ENCODE measurements at regions not wholly inside any gene's neighbourhood (a gene's known extent, or its start where the extent isn't known, plus 50 kb on each side); places are given as distances from the start of the nearest gene placed in this dataset.
A peak's percentile ranks its signal among the peaks of the same experiment; 100 is the strongest.

DNA sequence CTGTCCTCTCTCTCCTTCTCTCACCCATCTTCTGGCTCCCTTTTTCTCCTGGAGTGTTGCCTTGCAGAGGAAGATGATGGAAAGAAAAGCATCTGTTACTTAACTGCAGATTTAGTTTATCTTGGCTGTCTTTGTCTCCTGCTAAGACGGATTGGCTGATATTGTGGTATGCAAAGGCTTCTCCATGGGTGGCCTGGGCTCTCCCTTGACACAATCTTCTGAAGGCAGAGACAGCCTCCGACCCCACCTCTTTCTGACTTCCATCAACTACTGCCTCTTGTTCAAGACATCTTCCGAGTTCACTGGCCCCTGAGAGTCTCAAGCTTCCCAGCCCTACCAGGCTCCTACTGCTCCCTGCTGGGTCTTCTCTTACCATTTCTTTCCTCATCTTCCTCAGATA, 403.7 kb downstream of the LRRC70 start:
- no peak for DNase-seq (ENCODE audit: low spot score)

- DNase-seq (ENCODE audit: low spot score) = no peak
Measured at GRCh38 chr5:62980884-62981283, 402.3 kb downstream of the LRRC70 start.

DNA sequence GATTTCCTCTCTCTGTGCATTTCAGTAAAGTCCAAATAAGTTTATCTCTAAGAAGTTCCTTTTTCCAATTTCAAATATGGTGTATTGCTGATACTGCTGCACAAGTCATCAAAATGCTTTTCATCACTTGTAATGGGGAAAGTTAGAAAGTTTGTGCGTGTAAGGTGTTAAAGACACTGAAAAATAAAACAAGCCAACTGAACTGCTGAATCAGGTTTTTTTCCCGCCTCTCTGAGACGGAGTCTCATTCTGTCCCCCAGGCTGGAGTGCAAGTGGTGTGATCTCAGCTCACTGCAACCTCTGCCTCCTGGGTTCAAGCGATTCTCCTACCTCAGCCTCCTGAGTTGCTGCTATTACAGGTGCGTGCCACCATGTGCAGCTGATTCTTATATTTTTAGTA, 400.9 kb downstream of the LRRC70 start:
- DNase-seq (ENCODE audit: low spot score) = no peak

- DNase-seq (ENCODE audit: low spot score) = no peak
Measured at GRCh38 chr5:62977661-62978060, 399.0 kb downstream of the LRRC70 start.

DNA sequence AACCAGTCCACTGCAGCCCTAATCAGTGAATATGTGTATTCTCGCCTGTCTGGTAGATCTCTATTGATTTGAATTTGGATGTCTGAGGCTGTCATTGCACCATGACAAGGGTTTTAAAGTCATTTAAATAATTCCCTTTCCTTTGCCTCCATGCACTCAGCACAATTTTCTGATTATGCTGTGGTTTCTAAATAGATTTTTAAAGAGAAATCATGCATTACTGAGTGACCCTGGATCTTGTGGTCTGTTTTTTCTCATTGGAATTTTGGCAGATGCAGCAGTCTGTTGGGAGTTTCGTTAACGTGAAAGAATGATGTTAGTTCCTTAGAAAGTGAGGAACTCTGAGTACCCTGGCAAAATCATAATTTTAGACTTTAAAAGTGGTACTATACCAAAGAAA, 396.0 kb downstream of the LRRC70 start:
- no peak for DNase-seq (ENCODE audit: low spot score)

DNA sequence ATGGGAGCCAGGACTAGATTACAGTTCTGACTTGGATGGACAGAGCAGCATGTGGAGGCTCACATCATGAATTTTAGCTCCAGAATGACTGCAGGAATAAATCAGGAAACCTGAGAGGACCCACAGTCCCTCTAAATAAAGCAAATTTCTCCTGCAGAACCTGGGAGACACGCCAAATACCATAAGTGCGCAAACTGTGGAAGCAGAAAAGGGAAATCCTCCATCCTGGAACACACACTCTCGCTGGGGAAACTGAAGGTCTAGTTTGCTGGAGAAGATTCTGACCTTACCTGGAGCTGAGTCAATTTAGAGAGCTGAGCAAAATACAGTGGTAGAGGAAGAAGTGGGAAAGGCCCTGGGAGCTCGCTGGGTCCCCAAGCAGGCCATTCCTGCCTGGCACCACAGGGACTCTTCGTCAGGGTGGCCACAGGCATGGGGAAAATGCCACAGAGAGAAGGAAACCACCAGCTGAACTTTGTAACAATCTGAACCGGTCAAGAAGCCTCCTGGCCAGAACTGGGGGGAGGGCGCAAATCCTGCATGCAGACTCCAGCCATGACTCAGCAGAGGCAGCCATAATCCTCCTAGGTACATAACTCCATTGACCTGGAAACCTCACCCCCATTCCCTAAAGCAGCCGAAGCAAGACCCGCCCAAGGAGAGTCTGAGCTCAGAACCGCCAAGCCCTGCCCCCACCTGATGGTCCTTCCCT, 390.9 kb downstream of the LRRC70 start:
- DNase-seq (ENCODE audit: low spot score) = no peak

DNA sequence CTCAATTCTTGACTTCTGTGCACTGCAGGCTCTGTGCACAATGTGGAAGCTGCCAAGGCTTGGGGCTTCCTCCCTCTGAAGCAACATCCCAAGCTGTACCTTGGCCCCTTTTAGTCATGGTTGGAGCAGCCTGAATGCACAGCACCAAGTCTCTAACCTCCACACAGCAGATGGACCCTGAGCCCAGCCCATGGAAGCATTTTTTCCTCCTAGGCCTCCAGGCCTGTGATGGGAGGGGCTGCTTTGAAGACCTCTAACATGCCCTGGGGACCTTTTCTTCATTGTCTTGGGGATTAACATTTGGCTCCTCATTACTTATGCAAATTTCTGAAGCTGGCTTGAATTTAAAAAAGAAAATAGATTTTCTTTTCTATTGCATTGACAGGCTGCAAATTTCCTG, 385.8 kb downstream of the LRRC70 start:
- no peak for DNase-seq (ENCODE audit: low spot score)

GRCh38 chr5:62960781-62961180, 382.2 kb downstream of the LRRC70 start:
- no peak for DNase-seq (ENCODE audit: low spot score)

- no peak for DNase-seq (ENCODE audit: low spot score)
Measured at GRCh38 chr5:62956597-62956996, 378.0 kb downstream of the LRRC70 start.

DNA sequence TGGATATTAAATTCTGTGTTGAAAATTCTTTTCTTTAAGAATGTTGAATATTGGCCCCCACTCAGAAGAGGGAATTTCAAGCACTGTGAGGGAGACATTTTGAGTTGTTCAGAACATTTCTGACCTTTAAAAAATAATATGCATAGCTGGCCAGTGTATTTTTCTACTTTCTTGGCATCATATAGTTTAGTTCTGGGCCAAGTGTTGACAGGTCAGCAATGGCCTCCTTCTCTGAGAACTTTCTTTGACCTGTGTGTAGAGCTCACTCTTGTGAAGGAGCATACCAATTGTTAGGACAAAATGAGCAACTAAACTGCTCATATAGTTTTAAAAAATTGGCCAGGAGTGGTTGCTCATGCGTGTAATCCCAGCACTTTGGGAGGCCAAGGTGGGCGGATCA, 376.0 kb downstream of the LRRC70 start:
- no peak for DNase-seq (ENCODE audit: low spot score)

- DNase-seq (ENCODE audit: low spot score) = no peak
Measured at GRCh38 chr5:62948301-62948700, 369.7 kb downstream of the LRRC70 start.

GRCh38 chr5:62942384-62942783, 363.8 kb downstream of the LRRC70 start:
- no peak for DNase-seq (ENCODE audit: low spot score)

DNA sequence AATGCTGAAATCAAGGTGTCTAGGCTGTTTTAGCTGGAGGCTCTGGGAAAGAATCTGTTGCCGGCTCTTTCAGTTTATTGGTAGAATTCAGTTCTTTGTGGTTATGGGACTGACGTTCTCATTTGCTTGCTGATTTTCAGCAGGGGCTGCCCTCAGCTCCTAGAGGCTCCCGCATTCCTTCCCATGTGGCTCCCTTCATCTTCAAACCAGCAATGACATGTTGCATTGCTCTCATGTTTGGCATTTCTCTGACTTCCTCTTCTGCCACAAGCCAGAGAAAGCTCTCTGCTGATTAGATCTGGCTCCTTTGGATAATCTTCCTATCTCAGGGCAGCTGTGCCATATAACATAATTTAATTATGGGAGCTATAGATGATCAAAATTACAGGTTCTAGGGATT, 360.3 kb downstream of the LRRC70 start:
- DNase-seq (ENCODE audit: low spot score) = no peak

- DNase-seq (ENCODE audit: low spot score) = peak; percentile 8
Measured at GRCh38 chr5:62937661-62938558, 359.3 kb downstream of the LRRC70 start.

GRCh38 chr5:62935660-62936059, 357.0 kb downstream of the LRRC70 start:
- no peak for DNase-seq (ENCODE audit: low spot score)

DNA sequence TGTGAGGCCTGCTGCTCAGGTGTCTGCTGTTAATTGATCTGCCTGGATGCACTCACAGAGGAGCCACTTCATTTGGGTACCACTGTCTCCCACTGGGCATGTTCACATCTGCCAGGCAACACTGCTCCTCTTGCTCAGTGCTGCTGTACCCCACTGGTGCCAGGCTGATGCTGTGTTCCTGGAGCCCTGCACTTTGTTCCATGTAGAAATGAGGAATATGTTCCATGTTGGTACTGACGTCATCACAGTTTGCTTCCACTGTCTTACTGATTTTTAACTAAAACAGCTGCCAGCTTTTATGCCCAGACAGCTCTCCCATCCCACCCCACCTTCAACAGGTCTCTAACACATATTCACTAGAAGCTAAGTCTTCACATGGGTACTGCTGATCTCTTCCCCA, 355.7 kb downstream of the LRRC70 start:
- no peak for DNase-seq (ENCODE audit: low spot score)

GRCh38 chr5:62933261-62933660, 354.6 kb downstream of the LRRC70 start:
- DNase-seq (ENCODE audit: low spot score) = no peak

- DNase-seq (ENCODE audit: low spot score) = no peak
Measured at GRCh38 chr5:62931153-62931950, 352.7 kb downstream of the LRRC70 start.

DNA sequence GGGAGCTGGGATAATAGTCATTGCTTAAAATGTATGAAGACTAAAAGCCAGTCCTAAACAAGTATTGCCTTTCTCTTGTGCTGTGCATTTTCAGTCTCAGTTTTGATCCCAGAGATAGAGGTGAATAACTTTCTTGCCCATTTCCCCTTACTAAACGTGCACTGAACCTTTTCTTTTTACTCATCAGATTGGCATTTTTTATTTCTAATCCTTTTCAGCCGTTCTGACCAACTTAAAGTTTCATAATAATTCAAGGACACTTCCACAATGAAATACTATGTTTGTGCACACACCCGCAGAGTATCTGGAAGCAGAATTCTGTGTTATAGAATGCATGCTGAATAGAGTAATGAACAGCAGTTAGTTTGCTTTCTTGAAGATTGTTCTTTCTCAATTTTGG, 343.6 kb downstream of the LRRC70 start:
- DNase-seq (ENCODE audit: low spot score) = no peak

GRCh38 chr5:62920856-62921255, 342.2 kb downstream of the LRRC70 start:
- DNase-seq (ENCODE audit: low spot score) = no peak

- DNase-seq (ENCODE audit: low spot score) = no peak
Measured at GRCh38 chr5:62909326-62909725, 330.7 kb downstream of the LRRC70 start.

- no peak for DNase-seq (ENCODE audit: low spot score)
Measured at GRCh38 chr5:62902126-62902525, 323.5 kb downstream of the LRRC70 start.

DNA sequence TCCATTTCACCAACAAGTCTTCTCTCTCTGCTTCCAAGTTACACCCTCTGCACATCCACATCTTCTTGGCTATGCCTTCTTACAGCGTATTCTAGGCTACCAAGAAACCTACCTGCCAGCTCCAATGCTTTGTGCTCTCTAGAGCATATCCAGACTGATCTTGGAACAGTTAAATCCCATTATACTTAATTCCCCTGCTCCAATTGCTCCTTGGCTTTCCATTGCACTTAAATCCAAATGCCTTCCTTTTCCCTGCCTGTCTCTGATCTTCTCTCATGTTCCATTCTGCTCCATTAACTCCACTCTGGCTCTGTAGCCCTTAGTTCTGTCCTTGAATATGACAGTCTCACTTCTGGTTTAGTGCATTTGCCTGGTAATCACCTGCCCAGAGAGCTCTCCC, 322.4 kb downstream of the LRRC70 start:
- no peak for DNase-seq (ENCODE audit: low spot score)
